C1 segment of cervical spinal cord (tissue), 14 donors: ENCODE measurements at regions not wholly inside any gene's neighbourhood (a gene's known extent, or its start where the extent isn't known, plus 50 kb on each side); places are given as distances from the start of the nearest gene placed in this dataset.

Source experiments
- DNase-seq, 14 donors: peaks; one replicate each; lab custom pipeline; 2025; lab: John Stamatoyannopoulos, UW

GRCh38 chr5:54854883-54855581 lies 130.4 kb downstream of the ESM1 start:
- DNase-seq: no peak

GRCh38 chr5:54852007-54852406 lies 133.4 kb downstream of the ESM1 start:
- DNase-seq: no peak

GRCh38 chr5:54851449-54851848 lies 133.9 kb downstream of the ESM1 start:
- DNase-seq: no peak

GRCh38 chr5:54848581-54848980 lies 136.8 kb downstream of the ESM1 start:
- DNase-seq: no peak

GRCh38 chr5:54845567-54845941 lies 139.8 kb downstream of the ESM1 start:
- DNase-seq: no peak

GRCh38 chr5:54844905-54845566 lies 140.4 kb downstream of the ESM1 start:
- DNase-seq: peak in 2 of 14 donors; percentile 12

- no peak for DNase-seq
These were observed 141.1 kb downstream of the ESM1 start for GRCh38 chr5:54844266-54844665.

GRCh38 chr5:54841481-54841880 lies 143.9 kb downstream of the ESM1 start:
- no peak for DNase-seq

- no peak for DNase-seq
These were observed 146.6 kb downstream of the ESM1 start for GRCh38 chr5:54838843-54839242.

GRCh38 chr5:54837981-54838380 lies 147.4 kb downstream of the ESM1 start:
- no peak for DNase-seq

- no peak for DNase-seq
These were observed 148.3 kb downstream of the ESM1 start for GRCh38 chr5:54837093-54837492.

- DNase-seq: no peak
These were observed 149.7 kb downstream of the ESM1 start for GRCh38 chr5:54835647-54836046.

- no peak for DNase-seq
These were observed 151.1 kb downstream of the ESM1 start for GRCh38 chr5:54834121-54834842.

GRCh38 chr5:54833590-54833989 lies 151.8 kb downstream of the ESM1 start:
- DNase-seq: no peak

- DNase-seq: peak in 2 of 14 donors; percentile 9 to 15
These were observed 152.5 kb downstream of the ESM1 start for GRCh38 chr5:54832858-54833257.

GRCh38 chr5:54832045-54832444 lies 153.3 kb downstream of the ESM1 start:
- DNase-seq: no peak

- DNase-seq: no peak
These were observed 154.2 kb downstream of the ESM1 start for GRCh38 chr5:54831233-54831632.

- DNase-seq: no peak
These were observed 155.5 kb downstream of the ESM1 start for GRCh38 chr5:54829676-54830535.

- no peak for DNase-seq
These were observed 156.3 kb downstream of the ESM1 start for GRCh38 chr5:54829102-54829501.

GRCh38 chr5:54828151-54828550 lies 157.2 kb downstream of the ESM1 start:
- DNase-seq: no peak

- DNase-seq: no peak
These were observed 160.4 kb downstream of the ESM1 start for GRCh38 chr5:54825005-54825404.

- no peak for DNase-seq
These were observed 162.4 kb downstream of the ESM1 start for GRCh38 chr5:54823006-54823405.
